Stimulated activated CD4-positive, alpha-beta T cell treated with anti-CD3 and anti-CD28 coated beads, Interleukin-15, amount 100 ng/mL, for 1 hour (primary cell): ENCODE measurements at regions not wholly inside any gene's neighbourhood (a gene's known extent, or its start where the extent isn't known, plus 50 kb on each side); places are given as distances from the start of the nearest gene placed in this dataset.

Experiments
- DNase-seq, 2 donors: peaks; one replicate each; pipeline ENCODE4 v3.0.0-alpha.2; 2020; ENCODE audit warnings: low read depth in 1 of 2, low spot score in 1 of 2

GRCh38 chr10:60522617-60523016 is 132.9 kb upstream of the ANK3 start:
- DNase-seq: no peak

- DNase-seq: no peak
These were observed 132.3 kb upstream of the ANK3 start for GRCh38 chr10:60521974-60522405.

- DNase-seq: no peak
These were observed 129.1 kb upstream of the ANK3 start for GRCh38 chr10:60518745-60519144.

- no peak for DNase-seq
These were observed 128.1 kb upstream of the ANK3 start for GRCh38 chr10:60517805-60518204.

GRCh38 chr10:60513281-60513680 is 123.6 kb upstream of the ANK3 start:
- DNase-seq: no peak

GRCh38 chr10:60511477-60512229 is 122.0 kb upstream of the ANK3 start:
- no peak for DNase-seq

- no peak for DNase-seq
These were observed 119.2 kb upstream of the ANK3 start for GRCh38 chr10:60508831-60509230.

- no peak for DNase-seq
These were observed 118.4 kb upstream of the ANK3 start for GRCh38 chr10:60508037-60508436.

- DNase-seq: no peak
These were observed 112.9 kb upstream of the ANK3 start for GRCh38 chr10:60502621-60503020.

- no peak for DNase-seq
These were observed 109.3 kb upstream of the ANK3 start for GRCh38 chr10:60498985-60499384.

- no peak for DNase-seq
These were observed 107.7 kb upstream of the ANK3 start for GRCh38 chr10:60497364-60497763.

GRCh38 chr10:60496181-60496580 is 106.5 kb upstream of the ANK3 start:
- no peak for DNase-seq

GRCh38 chr10:60495338-60496055 is 105.8 kb upstream of the ANK3 start:
- DNase-seq: no peak

- DNase-seq: no peak
These were observed 105.1 kb upstream of the ANK3 start for GRCh38 chr10:60494774-60495173.

- DNase-seq: no peak
These were observed 101.5 kb upstream of the ANK3 start for GRCh38 chr10:60491162-60491561.

- no peak for DNase-seq
These were observed 100.3 kb upstream of the ANK3 start for GRCh38 chr10:60490013-60490412.

- no peak for DNase-seq
These were observed 98.5 kb upstream of the ANK3 start for GRCh38 chr10:60488111-60488669.

- DNase-seq: no peak
These were observed 97.9 kb upstream of the ANK3 start for GRCh38 chr10:60487543-60487942.

- DNase-seq: no peak
These were observed 95.3 kb upstream of the ANK3 start for GRCh38 chr10:60485025-60485424.

- DNase-seq: no peak
These were observed 91.3 kb upstream of the ANK3 start for GRCh38 chr10:60480865-60481563.

GRCh38 chr10:60479305-60480020 is 89.8 kb upstream of the ANK3 start:
- no peak for DNase-seq
